SU-DHL-6 (cell line): ENCODE measurements at regions not wholly inside any gene's neighbourhood (a gene's known extent, or its start where the extent isn't known, plus 50 kb on each side); places are given as distances from the start of the nearest gene placed in this dataset.

Experiments
- H2AFZ ChIP-seq: fragments of 200-600 bp; sonication (generic); 2 replicates; pipeline ENCODE4 v1.6.1; 2014; ENCODE audit warnings: low read depth, mild to moderate bottlenecking, moderate library complexity, mixed read lengths, antibody characterized with exemption, low read length; ENCODE audit not compliant: severe bottlenecking
- H3F3A ChIP-seq: fragments of 200-600 bp; shearing (Covaris generic); 2 replicates; pipeline ENCODE4 v1.6.0; 2016; ENCODE audit warnings: antibody characterized with exemption, mild to moderate bottlenecking; ENCODE audit not compliant: insufficient read depth
- H3K27ac ChIP-seq: fragments of 200-600 bp; sonication (generic); 2 replicates; pipeline ENCODE4 v1.5.1; 2016; ENCODE audit warnings: low read depth, mild to moderate bottlenecking, low read length, moderate library complexity, mixed read lengths
- H3K27me3 ChIP-seq: fragments of 200-600 bp; sonication (generic), shearing (Covaris generic); 2 replicates; pipeline ENCODE4 v1.6.0; 2014; ENCODE audit warnings: mild to moderate bottlenecking, low read length
- H3K36me3 ChIP-seq: fragments of 200-600 bp; sonication (generic); 2 replicates; pipeline ENCODE4 v1.6.1; 2014; ENCODE audit warnings: mild to moderate bottlenecking, low read length, mixed read lengths
- H3K4me2 ChIP-seq: fragments of 300-600, 200-600 bp; shearing (Covaris generic), sonication (generic); 2 replicates; pipeline ENCODE4 v1.6.0; 2014; ENCODE audit warnings: low read length, low read depth, mild to moderate bottlenecking; ENCODE audit not compliant: poor library complexity, severe bottlenecking
- H3K4me3 ChIP-seq: fragments of 200-600 bp; sonication (generic); 2 replicates; pipeline ENCODE4 v1.5.1; 2014; ENCODE audit warnings: antibody characterized with exemption, low read length, mild to moderate bottlenecking, mixed read lengths; ENCODE audit not compliant: insufficient read depth, poor library complexity, severe bottlenecking
- H3K79me2 ChIP-seq: fragments of 200-600 bp; sonication (generic); 2 replicates; pipeline ENCODE4 v1.6.1; 2014; ENCODE audit warnings: mild to moderate bottlenecking, low read length, moderate library complexity; ENCODE audit not compliant: insufficient read depth
- H3K9ac ChIP-seq: fragments of 200-600 bp; sonication (generic); 2 replicates; pipeline ENCODE4 v1.7.0; 2014; ENCODE audit warnings: mild to moderate bottlenecking, low read length
- H3K9me2 ChIP-seq: fragments of 200-600 bp; sonication (generic); replicated peaks from 2 replicates; pipeline ENCODE4 v1.6.1; 2014; ENCODE audit warnings: low read length; ENCODE audit not compliant: insufficient read depth
- H3K9me3 ChIP-seq: fragments of 200-600 bp; sonication (generic); 2 replicates; pipeline ENCODE4 v1.6.1; 2014; ENCODE audit warnings: low read length, mixed read lengths; ENCODE audit not compliant: insufficient read depth
- H4K20me1 ChIP-seq: fragments of 200-600 bp; sonication (generic); 2 replicates; pipeline ENCODE4 v1.6.1; 2014; ENCODE audit warnings: low read depth, mild to moderate bottlenecking, antibody characterized with exemption, low read length, moderate library complexity, mixed read lengths
- EZH2phosphoT487 ChIP-seq: fragments of 200-600 bp; sonication (generic), shearing (Covaris generic); conservative IDR thresholded peaks from 2 replicates; pipeline ENCODE4 v1.6.1; 2018; ENCODE audit warnings: mild to moderate bottlenecking, antibody characterized with exemption, low read length, moderate library complexity, mixed read lengths
- TF ChIP-seq, protein P1 (sequence below): fragments of 200-600 bp; sonication (generic); IDR thresholded peaks from one replicate; pipeline ENCODE4 v1.5.1; 2017; ENCODE audit warnings: antibody characterized with exemption, mild to moderate bottlenecking, low read length, moderate library complexity; ENCODE audit not compliant: insufficient read depth, poor library complexity, severe bottlenecking

DNA sequence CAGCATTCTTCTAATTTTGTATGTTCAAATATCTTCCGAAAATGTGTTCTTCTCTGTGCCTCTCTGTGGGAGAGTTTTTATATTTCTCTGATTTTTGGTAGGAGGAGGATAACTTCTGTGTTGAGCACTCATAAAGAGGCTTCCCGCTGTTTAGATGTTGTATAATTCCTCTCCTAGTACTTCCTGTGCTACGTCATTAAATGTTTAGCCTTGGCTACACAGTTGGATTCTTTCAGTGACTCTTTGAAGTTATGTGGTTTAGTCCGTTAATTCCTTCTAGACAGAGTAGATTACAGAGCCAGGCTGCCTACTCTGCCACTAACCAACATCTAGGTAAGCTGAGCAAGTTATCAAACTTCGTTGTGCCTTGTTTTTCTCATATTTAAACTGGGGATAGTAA, 302.6 kb downstream of the OSTF1 start:
- no peaks in the 10 kb centered on the region for H4K20me1 ChIP-seq
- H3K27me3 ChIP-seq, result no peaks in the 10 kb centered on the region
- no peaks in the 10 kb centered on the region for H3F3A ChIP-seq
- H3K4me3 ChIP-seq, result no peak overlapping the region
- no peak overlapping the region for H2AFZ ChIP-seq
- H3K9me3 ChIP-seq, result no peaks in the 10 kb centered on the region
- H3K79me2 ChIP-seq, result no peaks in the 10 kb centered on the region
- H3K9ac ChIP-seq, result no peak overlapping the region
- no peak for TF ChIP-seq EZH2phosphoT487
- no peaks in the 10 kb centered on the region for H3K9me2 ChIP-seq
- no peak overlapping the region for H3K4me2 ChIP-seq
- H3K36me3 ChIP-seq, result no peaks in the 10 kb centered on the region
- H3K27ac ChIP-seq, result no peak overlapping the region

DNA sequence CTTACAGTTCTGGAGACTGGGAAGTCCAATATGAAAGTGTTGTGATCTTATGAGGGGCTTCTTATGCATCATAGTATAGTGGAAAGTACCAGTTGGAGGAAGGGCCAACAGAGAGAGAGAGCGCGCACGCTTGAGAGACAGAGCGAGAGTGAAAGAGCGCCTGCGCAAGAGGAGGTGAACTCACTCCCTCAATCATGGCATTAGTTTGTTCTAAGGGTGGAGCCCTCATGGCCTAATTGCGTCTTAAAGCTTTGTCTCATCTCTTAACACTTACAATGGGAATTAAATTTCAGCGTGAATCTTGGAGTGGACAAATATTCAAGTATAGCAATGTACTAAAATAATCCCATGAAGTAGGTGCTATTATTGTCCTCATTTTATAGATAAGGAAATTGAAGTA, 303.2 kb downstream of the OSTF1 start:
- no peak overlapping the region for H2AFZ ChIP-seq
- H3K36me3 ChIP-seq, result no peaks in the 10 kb centered on the region
- H3K9ac ChIP-seq, result no peak overlapping the region
- H3K4me2 ChIP-seq, result no peak overlapping the region
- H3K4me3 ChIP-seq, result no peak overlapping the region
- H3F3A ChIP-seq, result no peaks in the 10 kb centered on the region
- no peak for TF ChIP-seq EZH2phosphoT487
- TF ChIP-seq, protein P1, sequence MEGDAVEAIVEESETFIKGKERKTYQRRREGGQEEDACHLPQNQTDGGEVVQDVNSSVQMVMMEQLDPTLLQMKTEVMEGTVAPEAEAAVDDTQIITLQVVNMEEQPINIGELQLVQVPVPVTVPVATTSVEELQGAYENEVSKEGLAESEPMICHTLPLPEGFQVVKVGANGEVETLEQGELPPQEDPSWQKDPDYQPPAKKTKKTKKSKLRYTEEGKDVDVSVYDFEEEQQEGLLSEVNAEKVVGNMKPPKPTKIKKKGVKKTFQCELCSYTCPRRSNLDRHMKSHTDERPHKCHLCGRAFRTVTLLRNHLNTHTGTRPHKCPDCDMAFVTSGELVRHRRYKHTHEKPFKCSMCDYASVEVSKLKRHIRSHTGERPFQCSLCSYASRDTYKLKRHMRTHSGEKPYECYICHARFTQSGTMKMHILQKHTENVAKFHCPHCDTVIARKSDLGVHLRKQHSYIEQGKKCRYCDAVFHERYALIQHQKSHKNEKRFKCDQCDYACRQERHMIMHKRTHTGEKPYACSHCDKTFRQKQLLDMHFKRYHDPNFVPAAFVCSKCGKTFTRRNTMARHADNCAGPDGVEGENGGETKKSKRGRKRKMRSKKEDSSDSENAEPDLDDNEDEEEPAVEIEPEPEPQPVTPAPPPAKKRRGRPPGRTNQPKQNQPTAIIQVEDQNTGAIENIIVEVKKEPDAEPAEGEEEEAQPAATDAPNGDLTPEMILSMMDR, result no peak
- no peaks in the 10 kb centered on the region for H3K27me3 ChIP-seq
- no peak overlapping the region for H3K27ac ChIP-seq
- H3K9me2 ChIP-seq, result no peaks in the 10 kb centered on the region
- no peaks in the 10 kb centered on the region for H4K20me1 ChIP-seq
- no peaks in the 10 kb centered on the region for H3K9me3 ChIP-seq
- H3K79me2 ChIP-seq, result no peaks in the 10 kb centered on the region

- no peaks in the 10 kb centered on the region for H4K20me1 ChIP-seq
- no peaks in the 10 kb centered on the region for H3F3A ChIP-seq
- no peaks in the 10 kb centered on the region for H3K79me2 ChIP-seq
- no peak overlapping the region for H2AFZ ChIP-seq
- H3K9me3 ChIP-seq, result no peaks in the 10 kb centered on the region
- no peaks in the 10 kb centered on the region for H3K27me3 ChIP-seq
- H3K9me2 ChIP-seq, result no peaks in the 10 kb centered on the region
- H3K9ac ChIP-seq, result no peak overlapping the region
- no peak overlapping the region for H3K4me3 ChIP-seq
- no peak overlapping the region for H3K4me2 ChIP-seq
- TF ChIP-seq, protein P1, result no peak
- no peak for TF ChIP-seq EZH2phosphoT487
- no peaks in the 10 kb centered on the region for H3K36me3 ChIP-seq
- no peak overlapping the region for H3K27ac ChIP-seq
Measured at GRCh38 chr9:75395336-75395735, 307.0 kb downstream of the OSTF1 start.

DNA sequence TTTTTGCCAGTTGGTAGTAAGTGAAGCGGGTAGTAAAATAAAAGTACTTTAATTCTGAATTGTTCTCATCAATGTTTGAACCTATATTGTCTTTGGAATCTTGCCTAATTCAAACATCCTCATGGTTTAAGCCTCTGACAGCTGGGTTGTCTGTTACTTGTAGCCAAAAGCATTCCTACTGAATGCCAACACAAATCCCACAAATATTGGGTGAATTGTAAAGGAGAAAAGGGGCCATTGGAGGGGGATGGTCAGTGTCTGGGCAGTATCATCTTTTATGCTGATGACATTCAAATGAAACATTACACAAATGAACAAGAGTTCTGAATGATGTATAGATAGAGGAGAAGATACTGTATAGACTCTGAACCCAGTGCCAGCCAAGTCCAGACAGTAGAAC, 309.5 kb downstream of the OSTF1 start:
- Histone ChIP-seq H3K27me3 (no peaks in the 10 kb centered on the region), H3K9ac (no peak overlapping the region), H3K4me2 (no peak overlapping the region), H3K79me2 (no peaks in the 10 kb centered on the region), H3K27ac (no peak overlapping the region), H3K4me3 (no peak overlapping the region), H2AFZ (no peak overlapping the region), H3K9me2 (no peaks in the 10 kb centered on the region), H3F3A (no peaks in the 10 kb centered on the region), H3K9me3 (no peaks in the 10 kb centered on the region), H4K20me1 (no peaks in the 10 kb centered on the region), H3K36me3 (no peaks in the 10 kb centered on the region)
- TF ChIP-seq EZH2phosphoT487, result no peak
- TF ChIP-seq, protein P1, result no peak
